ENCODE measurements at regions not wholly inside any gene's neighbourhood (a gene's known extent, or its start where the extent isn't known, plus 50 kb on each side); places are given as distances from the start of the nearest gene placed in this dataset.

- DNase-seq (ENCODE audit: extremely low read depth in 1 of 4, low spot score in 3 of 4): no peak
- Histone ChIP-seq H3K4me1 (replicated peaks in 1 of 2; ENCODE audit: control insufficient read depth in 2 of 2, insufficient read depth in 2 of 2, low read length in 2 of 2) (no peaks in the 10 kb centered on the region), H3K27me3 (ENCODE audit: control insufficient read depth in 2 of 2, insufficient read depth in 2 of 2, low read length in 2 of 2) (peaks cover 0 to 10% of the 10 kb centered on the region in 2 experiments; a peak in 2 of 5 replicates), H3K36me3 (ENCODE audit: control insufficient read depth, insufficient read depth, low read length) (no peaks in the 10 kb centered on the region), H3K4me3 (no peak overlapping the region), H3K9me3 (replicated peaks; ENCODE audit: control insufficient read depth, insufficient read depth, low read depth, low read length) (no peaks in the 10 kb centered on the region), H3K9me1 (ENCODE audit: control insufficient read depth, insufficient read depth, low read length) (no peaks in the 10 kb centered on the region), H3K27ac (ENCODE audit: extremely low read depth, low read depth, low read length) (no peak overlapping the region), H3K9ac (ENCODE audit: insufficient read depth in 1 of 2, low read depth in 2 of 2, low read length in 2 of 2) (no peak overlapping the region), H3K4me2 (ENCODE audit: insufficient read depth, low read length) (no peak overlapping the region), H3K79me2 (ENCODE audit: control insufficient read depth, insufficient read depth, low read length) (no peaks in the 10 kb centered on the region), H2AFZ (ENCODE audit: low read depth, low read length) (no peak overlapping the region), H4K20me1 (replicated peaks; ENCODE audit: control insufficient read depth, insufficient read depth, low read length) (no peaks in the 10 kb centered on the region)
- in situ Hi-C loops (cut with MboI): no loop called here
- no TSS peak for BruUV-seq (replicated peaks)
- intact Hi-C loops (cut with micrococcal nuclease): no loop called here
- POLR2A ChIA-PET: no interaction called here
- WGBS (ENCODE audit: insufficient coverage, low coverage, missing lambda C conversion rate): 0% methylated on average over 6 of the region's 6 CpGs
- no peak for FAIRE-seq
- TF ChIP-seq MTA3 (IDR thresholded peaks at IDR 0.05; ENCODE audit: borderline replicate concordance) (no peak), ZNF512 (tag; IDR thresholded peaks at IDR 0.05) (no peak), HIVEP1 (CRISPR knock-in tag; IDR thresholded peaks at IDR 0.05) (no peak), NRF1 (conservative IDR thresholded peaks at IDR 0.05 in 1 of 2, IDR thresholded peaks at IDR 0.05 in 1 of 2) (no peak), TSHZ1 (CRISPR knock-in tag; IDR thresholded peaks at IDR 0.05) (no peak), ZNF146 (CRISPR knock-in tag; IDR thresholded peaks at IDR 0.05; ENCODE audit: unreplicated experiment) (no peak), ZC3H8 (IDR thresholded peaks at IDR 0.05) (no peak), NR2C1 (IDR thresholded peaks at IDR 0.05) (no peak), NR2C1 (tag; IDR thresholded peaks at IDR 0.05) (no peak), PPARD (CRISPR knock-in tag; IDR thresholded peaks at IDR 0.05) (no peak), MIER1 (IDR thresholded peaks at IDR 0.05; ENCODE audit: low read depth) (no peak), PATZ1 (CRISPR knock-in tag; IDR thresholded peaks at IDR 0.05; ENCODE audit: borderline replicate concordance) (no peak), CGGBP1 (CRISPR knock-in tag; IDR thresholded peaks at IDR 0.05) (no peak), ELK3 (CRISPR knock-in tag; IDR thresholded peaks at IDR 0.05) (no peak), NEUROD1 (IDR thresholded peaks at IDR 0.05; ENCODE audit: borderline replicate concordance, low read depth, low read length, partially characterized antibody) (no peak), CBX3 (IDR thresholded peaks at IDR 0.05; ENCODE audit: borderline replicate concordance in 1 of 2, low read length in 2 of 2) (no peak), COPS2 (conservative IDR thresholded peaks at IDR 0.05) (no peak)
- no peak for ATAC-seq
- CTCF ChIA-PET (ENCODE audit: low intra/inter-chr PET ratio): no interaction called here
These were observed 541.7 kb upstream of the MDFIC2 start for GRCh38 chr3:70854108-70854507.
